Esophagus muscularis mucosa (tissue), 4 donors: ENCODE measurements at regions not wholly inside any gene's neighbourhood (a gene's known extent, or its start where the extent isn't known, plus 50 kb on each side); places are given as distances from the start of the nearest gene placed in this dataset.
"Not testable (repeated sequence)": the region's sequence is repeated elsewhere in the genome, so short reads cannot be mapped to it uniquely, and the experiment has no call there.

Experiments used
- DNase-seq: peaks from one replicate; pipeline ENCODE4 v3.0.0-alpha.2; 2017; ENCODE audit errors: extremely low spot score
- H3K27ac ChIP-seq, 4 donors: fragments of 200-600 bp; sonication (generic); replicated peaks in 1 of 4; 1 replicate in 3 of 4; 2 replicates in 1 of 4; pipeline ENCODE4 v1.5.1; 2016 to 2019; ENCODE audit warnings: mild to moderate bottlenecking in 1 of 4
- H3K27me3 ChIP-seq, 4 donors: fragments of 200-600 bp; sonication (generic); one replicate each; pipeline versions ENCODE4 v1.5.1 to v1.6.0; 2016 to 2019
- H3K36me3 ChIP-seq, 4 donors: fragments of 200-600 bp; sonication (generic); one replicate each; pipeline ENCODE4 v1.5.1; 2016 to 2019
- H3K4me1 ChIP-seq, 4 donors: fragments of 200-600 bp; sonication (generic); one replicate each; pipeline ENCODE4 v1.5.1; 2016 to 2019
- H3K4me3 ChIP-seq, 4 donors: fragments of 200-600 bp; sonication (generic); 1 replicate in 2 of 4; 2 replicates in 2 of 4; pipeline ENCODE4 v1.5.1; 2016 to 2019; ENCODE audit warnings: mild to moderate bottlenecking in 4 of 4, moderate library complexity in 1 of 4
- H3K9me3 ChIP-seq, 4 donors: fragments of 200-600 bp; sonication (generic); 1 replicate in 3 of 4; 2 replicates in 1 of 4; pipeline ENCODE4 v1.5.1; 2016 to 2019
- EP300 ChIP-seq: sonication (generic); formaldehyde crosslinking; IDR thresholded peaks from one replicate; pipeline ENCODE4 v1.6.1; 2017; ENCODE audit warnings: antibody characterized with exemption
- POLR2A ChIP-seq: fragments of 450-650 bp; IDR thresholded peaks from one replicate; pipeline ENCODE4 v1.6.1; 2017; ENCODE audit warnings: antibody characterized with exemption, moderate library complexity, mild to moderate bottlenecking, low read depth
- POLR2AphosphoS5 ChIP-seq, 2 donors: sonication (generic); formaldehyde crosslinking; IDR thresholded peaks; one replicate each; pipeline ENCODE4 v1.6.1; 2017; ENCODE audit warnings: antibody characterized with exemption in 2 of 2
- WGBS: methylation state at CpG from one replicate; pipeline ENCODE4 v1.1.5; 2018; 5-methylcytosine and 5-hydroxymethylcytosine counted together
- intact Hi-C: fragments of 100-400 bp; cut with DNase I; formaldehyde crosslinking; loops from one replicate; pipeline ENCODE4 v1.15.1; 2023
- TF ChIP-seq, protein P1 (sequence below), 3 experiments: fragments of 200-600 bp in 2 of 3; fragments of 450-650 bp in 1 of 3; sonication (generic) in 2 of 3; IDR thresholded peaks; one replicate each; pipeline ENCODE4 v1.5.1; 2017 to 2019; ENCODE audit warnings: antibody characterized with exemption in 3 of 3, mild to moderate bottlenecking in 2 of 3, moderate library complexity in 1 of 3

DNA sequence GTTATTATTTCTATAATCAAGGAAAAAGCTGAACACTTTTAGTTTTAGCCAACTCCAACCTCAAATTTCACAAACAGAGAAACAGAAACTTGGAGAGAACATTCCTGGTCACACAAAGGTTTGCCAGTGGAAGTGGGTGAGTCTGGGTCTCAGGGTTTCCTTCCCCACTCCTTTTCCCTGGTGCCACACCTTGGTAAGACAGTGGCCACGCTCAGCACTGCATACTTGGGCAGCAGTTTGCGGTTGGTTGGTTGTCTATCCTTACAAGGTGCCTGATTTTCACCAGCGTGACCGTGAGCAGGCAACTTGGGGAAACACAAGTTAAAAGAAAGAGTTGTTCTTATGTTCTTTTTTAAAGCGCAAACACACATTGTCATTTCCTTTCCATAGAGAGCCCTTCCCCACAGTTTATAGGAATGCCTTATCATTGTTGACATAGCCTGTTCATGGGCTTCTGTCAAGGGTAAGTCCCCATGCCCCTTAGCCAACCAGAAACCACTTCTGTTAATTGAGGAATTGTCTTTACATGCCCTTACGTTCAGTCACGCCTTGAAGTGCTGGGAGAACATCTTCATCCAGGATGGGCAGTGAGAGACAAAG lies 82.2 kb downstream of the RIN2 start:
- WGBS, result 87% methylated on average over 7 of the region's 7 CpGs
- Histone ChIP-seq H3K27me3 (no peaks in the 10 kb centered on the region), H3K4me3 (no peak overlapping the region), H3K4me1 (peaks cover 7 to 12% (median 10%) of the 10 kb centered on the region in 4 donors), H3K36me3 (no peaks in the 10 kb centered on the region), H3K27ac (no peak overlapping the region), H3K9me3 (no peaks in the 10 kb centered on the region)
- TF ChIP-seq, protein P1, sequence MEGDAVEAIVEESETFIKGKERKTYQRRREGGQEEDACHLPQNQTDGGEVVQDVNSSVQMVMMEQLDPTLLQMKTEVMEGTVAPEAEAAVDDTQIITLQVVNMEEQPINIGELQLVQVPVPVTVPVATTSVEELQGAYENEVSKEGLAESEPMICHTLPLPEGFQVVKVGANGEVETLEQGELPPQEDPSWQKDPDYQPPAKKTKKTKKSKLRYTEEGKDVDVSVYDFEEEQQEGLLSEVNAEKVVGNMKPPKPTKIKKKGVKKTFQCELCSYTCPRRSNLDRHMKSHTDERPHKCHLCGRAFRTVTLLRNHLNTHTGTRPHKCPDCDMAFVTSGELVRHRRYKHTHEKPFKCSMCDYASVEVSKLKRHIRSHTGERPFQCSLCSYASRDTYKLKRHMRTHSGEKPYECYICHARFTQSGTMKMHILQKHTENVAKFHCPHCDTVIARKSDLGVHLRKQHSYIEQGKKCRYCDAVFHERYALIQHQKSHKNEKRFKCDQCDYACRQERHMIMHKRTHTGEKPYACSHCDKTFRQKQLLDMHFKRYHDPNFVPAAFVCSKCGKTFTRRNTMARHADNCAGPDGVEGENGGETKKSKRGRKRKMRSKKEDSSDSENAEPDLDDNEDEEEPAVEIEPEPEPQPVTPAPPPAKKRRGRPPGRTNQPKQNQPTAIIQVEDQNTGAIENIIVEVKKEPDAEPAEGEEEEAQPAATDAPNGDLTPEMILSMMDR (IDR thresholded peaks at IDR 0.05), result no peak
- TF ChIP-seq POLR2A (no peak), POLR2AphosphoS5 (IDR thresholded peaks at IDR 0.05) (no peak), EP300 (no peak)
- DNase-seq, result no peak
- intact Hi-C loops, result loop anchor here (5.0 kb wide), 1 partner anchor 37 kb away; no protein-coding TSS in a partner anchor

DNA sequence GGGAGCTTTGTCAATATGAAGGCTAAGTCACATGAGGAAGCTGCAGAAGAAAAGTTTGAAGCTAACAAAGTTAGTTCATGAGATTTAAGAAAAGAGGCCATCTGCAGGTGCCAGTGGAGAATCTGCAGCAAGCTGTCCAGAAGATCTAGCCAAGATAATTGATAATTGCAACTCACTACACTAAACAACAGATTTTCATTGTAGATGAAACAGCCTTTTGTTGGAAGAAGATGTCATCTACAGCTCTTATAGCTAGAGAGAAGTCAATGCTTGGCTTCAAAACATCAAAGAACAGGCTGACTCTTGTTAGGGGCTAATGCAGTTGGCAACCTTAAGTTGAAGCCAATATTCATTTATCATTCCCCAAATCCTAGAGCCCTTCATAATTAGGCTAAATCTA lies 83.7 kb downstream of the RIN2 start:
- H3K4me1 ChIP-seq, result no peaks in the 10 kb centered on the region
- H3K27me3 ChIP-seq, result no peaks in the 10 kb centered on the region
- intact Hi-C loops, result loop anchor here (5.0 kb wide), 1 partner anchor 36 kb away; no protein-coding TSS in a partner anchor
- no peak for DNase-seq
- no peak overlapping the region for H3K27ac ChIP-seq
- H3K4me3 ChIP-seq, result no peak overlapping the region
- H3K36me3 ChIP-seq, result no peaks in the 10 kb centered on the region
- H3K9me3 ChIP-seq, result no peaks in the 10 kb centered on the region
- TF ChIP-seq POLR2A (no peak), EP300 (no peak), POLR2AphosphoS5 (IDR thresholded peaks at IDR 0.05) (no peak)
- TF ChIP-seq, protein P1 (IDR thresholded peaks at IDR 0.05), result no peak

DNA sequence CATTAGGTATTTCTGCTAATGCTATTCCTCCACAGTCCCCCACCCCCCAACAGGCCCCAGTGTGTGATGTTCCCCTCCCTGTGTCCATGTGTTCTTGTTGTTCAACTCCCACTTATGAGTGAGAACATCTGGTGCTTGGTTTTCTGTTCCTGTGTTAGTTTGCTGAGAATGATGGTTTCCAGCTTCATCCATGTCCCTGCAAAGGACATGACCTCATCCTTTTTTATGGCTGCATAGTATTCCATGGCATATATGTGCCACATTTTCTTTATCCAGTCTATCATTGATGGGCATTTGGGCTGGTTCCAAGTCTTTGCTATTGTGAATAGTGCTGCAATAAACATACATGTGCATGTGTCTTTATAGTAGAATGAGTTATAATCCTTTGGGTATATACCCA lies 86.8 kb downstream of the RIN2 start:
- H3K9me3 ChIP-seq, H3K4me3 ChIP-seq, H3K27me3 ChIP-seq, H3K36me3 ChIP-seq, H3K27ac ChIP-seq: not testable (repeated sequence)
- intact Hi-C loops, result loop anchor here (5.0 kb wide), 1 partner anchor 32 kb away; no protein-coding TSS in a partner anchor
- H3K4me1 ChIP-seq, result peaks cover 12 to 14% (median 14%) of the 10 kb centered on the region in 4 donors
- peak; percentile 4 for DNase-seq

DNA sequence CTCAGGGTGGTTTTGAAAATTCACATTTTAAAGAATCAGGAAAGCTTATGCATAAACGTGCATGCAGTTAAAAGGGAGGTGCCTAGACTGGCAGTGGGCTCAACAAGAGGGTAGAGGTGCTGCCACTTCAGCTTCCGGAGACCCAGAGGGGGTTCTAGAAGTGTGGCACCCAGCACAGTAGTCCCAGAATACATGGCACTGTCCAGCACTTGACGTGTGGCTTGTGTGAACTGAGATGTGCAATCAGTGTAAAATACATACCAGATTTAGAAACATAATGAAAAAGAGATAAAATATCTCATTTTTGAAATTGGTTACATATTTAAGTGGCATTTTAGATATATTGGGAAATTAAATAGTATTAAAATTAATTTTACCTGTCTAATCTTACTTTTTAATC lies 89.3 kb downstream of the RIN2 start:
- no peaks in the 10 kb centered on the region for H3K36me3 ChIP-seq
- no peak for TF ChIP-seq POLR2AphosphoS5 (IDR thresholded peaks at IDR 0.05)
- no peaks in the 10 kb centered on the region for H3K9me3 ChIP-seq
- intact Hi-C loops, result no loop called here
- H3K4me3 ChIP-seq, result no peak overlapping the region
- no peak overlapping the region for H3K27ac ChIP-seq
- peaks cover 20 to 25% (median 22%) of the 10 kb centered on the region in 4 donors for H3K4me1 ChIP-seq
- WGBS, result 90% methylated on average over 3 of the region's 3 CpGs
- no peak for DNase-seq
- H3K27me3 ChIP-seq, result no peaks in the 10 kb centered on the region

DNA sequence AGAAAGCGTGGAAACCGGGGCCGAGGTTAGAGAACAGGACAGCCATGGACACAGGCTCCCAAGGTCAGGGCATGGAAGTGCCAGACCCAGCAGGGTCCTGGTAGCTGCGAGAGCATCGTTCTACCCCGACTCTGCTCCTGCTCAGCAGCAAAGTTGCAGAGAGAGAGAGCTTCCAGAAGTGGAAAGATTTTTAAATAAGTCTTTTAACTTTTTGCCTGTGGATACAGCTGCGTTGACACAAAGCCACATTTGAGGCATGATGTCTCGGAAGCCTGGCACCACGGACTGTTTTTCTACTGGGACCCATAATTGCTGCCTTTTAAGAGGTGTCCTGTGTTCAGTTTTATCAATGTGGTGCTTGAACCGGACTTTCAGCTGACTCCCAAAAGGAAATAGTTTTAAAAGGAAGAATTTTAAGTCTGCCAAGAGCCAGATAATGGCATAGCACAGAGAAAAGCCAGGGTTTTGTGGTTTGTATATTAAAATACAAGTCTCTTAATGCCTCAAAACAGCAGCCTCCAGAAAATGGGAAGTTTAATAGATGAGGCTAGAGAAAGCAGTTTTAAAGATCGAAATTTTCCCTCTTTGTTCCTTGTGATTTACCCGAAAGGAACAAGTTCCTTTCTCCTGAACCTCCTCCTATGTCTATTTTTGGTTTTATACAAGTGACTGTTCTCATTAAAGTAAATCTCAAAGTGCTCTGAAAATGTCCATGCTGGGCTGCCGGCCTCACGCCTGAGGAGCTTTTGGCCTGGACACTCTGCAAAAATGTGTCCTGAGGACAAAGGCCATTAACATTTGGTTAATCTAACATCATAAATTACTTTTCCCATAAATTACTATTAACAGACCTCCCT lies 91.5 kb downstream of the RIN2 start:
- DNase-seq, result no peak
- Histone ChIP-seq H3K4me1 (peaks cover 20 to 25% (median 22%) of the 10 kb centered on the region in 4 donors), H3K27me3 (no peaks in the 10 kb centered on the region), H3K27ac (peak overlapping the region; percentile 73 to 84 (median 76)), H3K9me3 (no peaks in the 10 kb centered on the region), H3K36me3 (no peaks in the 10 kb centered on the region), H3K4me3 (peak overlapping the region; percentile 0 to 13 (median 6))
- 27% methylated on average over 11 of the region's 14 CpGs for WGBS
- TF ChIP-seq EP300 (no peak), POLR2AphosphoS5 (IDR thresholded peaks at IDR 0.05) (no peak), POLR2A (no peak)
- TF ChIP-seq, protein P1 (IDR thresholded peaks at IDR 0.05), result no peak
- intact Hi-C loops, result no loop called here
